ENCODE measurements at regions not wholly inside any gene's neighbourhood (a gene's known extent, or its start where the extent isn't known, plus 50 kb on each side); places are given as distances from the start of the nearest gene placed in this dataset.
"Not testable (repeated sequence)": the region's sequence is repeated elsewhere in the genome, so short reads cannot be mapped to it uniquely, and the experiment has no call there.

- DNase-seq = not testable (repeated sequence)
Observed at GRCh38 chr12:74676955-74677354, 139.3 kb downstream of the ATXN7L3B start.

- DNase-seq = no peak
Observed at GRCh38 chr12:74685385-74685784, 147.8 kb downstream of the ATXN7L3B start.

- DNase-seq = no peak
Observed at GRCh38 chr12:74689071-74689655, 151.5 kb downstream of the ATXN7L3B start.

- DNase-seq = no peak
Observed at GRCh38 chr12:74689929-74690328, 152.3 kb downstream of the ATXN7L3B start.

- DNase-seq = no peak
Observed at GRCh38 chr12:74719447-74719846, 181.8 kb downstream of the ATXN7L3B start.

- no peak for DNase-seq
Observed at GRCh38 chr12:74722709-74723108, 185.1 kb downstream of the ATXN7L3B start.

DNA sequence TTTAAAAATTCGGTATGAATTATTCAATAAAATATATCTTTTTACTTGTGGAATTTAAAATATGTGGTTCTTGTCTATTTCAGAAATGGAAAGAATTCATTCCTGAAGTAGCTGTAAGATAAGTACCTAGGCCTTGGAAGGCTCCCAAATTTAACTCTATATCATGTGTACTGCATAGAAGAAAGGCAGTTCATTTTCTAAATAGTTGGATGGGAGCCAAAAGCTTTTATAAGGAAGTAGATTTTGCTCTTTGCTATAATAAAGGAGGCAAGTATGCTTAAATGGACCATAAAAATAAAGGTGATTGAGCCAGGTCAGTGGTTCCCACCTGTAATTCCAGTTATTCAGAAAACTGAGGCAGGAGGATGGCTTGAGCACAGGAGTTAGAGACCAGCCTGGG, 187.5 kb downstream of the ATXN7L3B start:
- DNase-seq = no peak

- no peak for DNase-seq
Observed at GRCh38 chr12:74728006-74728405, 190.4 kb downstream of the ATXN7L3B start.

DNA sequence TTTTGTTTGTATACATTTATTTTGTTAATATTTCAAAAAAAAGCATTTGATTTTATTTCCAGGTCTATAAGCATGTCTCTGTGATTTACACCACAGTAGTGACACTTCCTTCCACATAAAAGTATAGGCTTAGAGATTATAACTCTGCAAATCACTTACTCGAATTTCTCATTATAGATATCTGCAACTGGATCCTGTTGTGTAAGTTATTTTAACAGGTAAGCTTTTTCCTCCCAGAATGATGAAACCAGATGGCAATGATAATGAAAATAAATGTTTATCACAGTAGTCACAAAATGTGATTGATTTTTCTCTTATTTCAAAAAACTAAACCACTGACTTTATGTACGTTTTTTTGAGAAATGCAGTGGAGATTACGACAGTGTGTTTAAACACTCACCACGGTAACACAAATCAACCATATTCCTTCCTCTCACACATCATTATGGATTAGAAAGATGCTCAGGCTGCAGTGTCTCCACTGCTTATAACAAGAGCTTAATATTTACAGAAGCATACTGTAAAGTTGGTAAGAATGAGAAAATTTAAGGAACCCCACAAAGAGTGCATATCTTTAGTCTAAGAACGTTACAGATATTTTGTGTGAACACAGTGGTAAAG, 194.6 kb downstream of the ATXN7L3B start:
- no peak for DNase-seq

DNA sequence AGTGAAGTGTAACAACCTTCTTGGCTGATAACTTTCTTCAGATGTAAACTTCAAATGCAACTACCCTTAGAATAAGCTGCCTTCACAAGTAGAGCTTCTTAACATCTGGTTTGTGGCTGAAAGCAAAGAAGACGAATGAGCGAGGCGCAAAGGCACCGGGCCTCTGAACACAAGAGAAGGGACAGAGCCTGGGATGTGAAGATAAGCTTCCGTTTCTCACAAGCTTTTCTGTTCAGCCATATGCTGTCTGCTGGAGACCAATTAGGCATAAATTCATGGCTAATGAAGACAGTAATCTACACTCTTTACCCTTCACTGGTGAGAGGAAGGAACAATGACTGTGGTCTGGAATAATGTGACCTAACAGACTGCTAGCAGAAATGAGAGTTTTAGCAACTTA, 195.2 kb downstream of the ATXN7L3B start:
- no peak for DNase-seq

GRCh38 chr12:74741112-74741511, 203.5 kb downstream of the ATXN7L3B start:
- no peak for DNase-seq

GRCh38 chr12:74747305-74747704, 209.7 kb downstream of the ATXN7L3B start:
- DNase-seq = no peak

GRCh38 chr12:74751441-74751840, 213.8 kb downstream of the ATXN7L3B start:
- no peak for DNase-seq

GRCh38 chr12:74752215-74752614, 214.6 kb downstream of the ATXN7L3B start:
- no peak for DNase-seq

- DNase-seq = no peak
Observed at GRCh38 chr12:74770552-74770951, 232.9 kb downstream of the ATXN7L3B start.

GRCh38 chr12:74775276-74775675, 237.6 kb downstream of the ATXN7L3B start:
- no peak for DNase-seq

DNA sequence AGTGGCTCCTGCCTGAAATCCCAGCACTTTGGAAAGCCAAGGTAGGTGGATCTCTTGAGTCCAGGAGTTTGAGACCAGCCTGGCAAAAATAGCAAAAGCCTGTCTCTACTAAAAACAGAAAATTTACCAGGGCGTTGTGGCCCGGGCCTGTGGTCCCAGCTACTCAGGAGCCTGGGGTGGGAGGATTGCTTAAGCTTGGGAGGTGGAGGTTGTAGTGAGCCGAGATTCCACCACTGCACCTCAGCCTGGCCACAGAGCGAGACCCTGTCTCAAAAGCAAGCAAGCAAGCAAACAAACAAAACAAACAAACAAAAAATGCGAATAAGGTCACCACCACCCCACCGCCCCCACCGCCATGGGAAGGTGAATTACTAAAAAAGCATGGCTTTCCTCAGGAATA, 238.7 kb downstream of the ATXN7L3B start:
- DNase-seq = no peak

GRCh38 chr12:74780182-74780849, 242.7 kb downstream of the ATXN7L3B start:
- no peak for DNase-seq

- DNase-seq = not testable (repeated sequence)
Observed at GRCh38 chr12:74780850-74781241, 243.2 kb downstream of the ATXN7L3B start.

GRCh38 chr12:74781991-74782485, 244.4 kb downstream of the ATXN7L3B start:
- DNase-seq = no peak

DNA sequence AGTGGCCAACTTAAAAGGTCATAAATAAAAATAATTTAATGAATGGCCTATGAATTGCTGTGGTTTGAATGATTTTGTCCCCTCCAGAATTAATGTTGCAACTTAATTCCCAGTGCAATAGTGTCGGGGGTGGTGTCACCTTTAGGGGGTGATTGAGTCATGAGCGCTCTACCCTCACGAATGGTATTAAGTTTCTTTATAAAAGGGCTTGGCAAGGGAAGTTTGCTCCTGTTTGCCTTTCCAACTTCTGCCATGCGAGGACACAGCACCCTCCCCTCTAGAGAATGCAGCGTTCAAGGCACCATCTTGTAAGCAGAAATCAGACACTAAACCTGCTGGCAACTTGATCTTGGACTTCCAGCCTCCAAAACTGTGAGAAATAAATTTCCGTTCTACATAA, 253.3 kb downstream of the ATXN7L3B start:
- DNase-seq = no peak

DNA sequence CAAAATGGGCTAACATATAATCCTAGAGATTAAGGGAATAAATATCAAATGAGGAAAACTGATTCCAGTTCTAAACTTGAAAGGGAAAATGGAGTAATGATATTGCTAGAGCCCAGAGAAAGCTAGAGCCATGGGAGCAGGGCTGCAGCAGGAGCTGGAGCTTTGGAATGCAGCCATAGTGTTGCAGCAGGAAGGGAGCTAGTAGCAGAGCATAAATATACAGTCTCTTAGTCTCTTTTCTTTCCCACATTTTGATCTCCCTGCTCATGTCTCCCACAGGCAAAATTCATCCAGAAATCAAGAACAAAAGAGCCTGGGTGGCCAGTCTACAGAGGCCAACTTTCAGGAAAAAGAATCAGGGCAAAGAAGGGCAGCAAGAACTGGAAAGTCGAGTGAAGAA, 253.7 kb downstream of the ATXN7L3B start:
- DNase-seq = no peak

- DNase-seq = no peak
Observed at GRCh38 chr12:74794522-74794921, 256.9 kb downstream of the ATXN7L3B start.

Data from nucleus accumbens (tissue), 56 donors.